ENCODE measurements at regions not wholly inside any gene's neighbourhood (a gene's known extent, or its start where the extent isn't known, plus 50 kb on each side); places are given as distances from the start of the nearest gene placed in this dataset.

GRCh38 chr2:16296038-16296290 lies 355.6 kb downstream of the MYCN start:
- peaks cover 0 to 6% of the 10 kb centered on the region in 2 donors for H3K27me3 Mint-ChIP-seq

DNA sequence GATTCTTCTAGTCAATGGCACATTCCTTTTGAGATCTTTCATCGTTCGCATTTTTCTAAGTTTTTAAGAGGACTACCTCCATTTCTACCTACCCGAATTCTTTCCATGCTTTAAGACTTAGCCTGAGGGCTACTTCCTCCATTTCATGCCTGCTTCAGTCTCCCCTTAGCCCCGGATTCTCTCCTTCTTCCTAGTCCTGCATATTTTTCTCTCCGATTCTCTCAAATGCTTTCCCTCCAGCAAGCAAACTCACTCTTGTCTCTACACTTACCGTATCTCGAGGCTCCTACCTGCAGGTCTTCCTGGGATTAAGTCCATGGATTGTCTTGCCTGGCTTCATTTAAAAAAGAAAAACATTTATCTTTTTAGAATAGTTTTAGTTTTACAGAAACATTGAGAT lies 354.4 kb downstream of the MYCN start:
- Mint-ChIP-seq H3K9me3 (no peaks in the 10 kb centered on the region), H3K4me1 (ENCODE audit: low read depth in 2 of 2) (no peaks in the 10 kb centered on the region), H3K36me3 (no peaks in the 10 kb centered on the region), H3K27ac (no peak overlapping the region), H3K27me3 (peaks cover 0 to 6% of the 10 kb centered on the region in 2 donors), H3K4me3 (no peak overlapping the region)
- ATAC-seq = no peak
- no peak for DNase-seq (ENCODE audit: low spot score)

More at GRCh38 chr2:16296038-16296290, 355.6 kb downstream of the MYCN start:
- Mint-ChIP-seq H3K27ac (no peak overlapping the region), H3K36me3 (no peaks in the 10 kb centered on the region), H3K4me1 (ENCODE audit: low read depth in 2 of 2) (no peaks in the 10 kb centered on the region), H3K9me3 (no peaks in the 10 kb centered on the region), H3K4me3 (no peak overlapping the region)
- DNase-seq (ENCODE audit: low spot score) (no peak), ATAC-seq (no peak)

- H3K27ac Mint-ChIP-seq = no peak overlapping the region
- H3K27me3 Mint-ChIP-seq = peaks cover 0 to 6% of the 10 kb centered on the region in 2 donors
- H3K9me3 Mint-ChIP-seq = no peaks in the 10 kb centered on the region
- DNase-seq (ENCODE audit: low spot score) (no peak), ATAC-seq (no peak)
- no peaks in the 10 kb centered on the region for H3K36me3 Mint-ChIP-seq
- no peak overlapping the region for H3K4me3 Mint-ChIP-seq
- H3K4me1 Mint-ChIP-seq (ENCODE audit: low read depth in 2 of 2) = no peaks in the 10 kb centered on the region
Measured at GRCh38 chr2:16293871-16294270, 353.5 kb downstream of the MYCN start.

DNA sequence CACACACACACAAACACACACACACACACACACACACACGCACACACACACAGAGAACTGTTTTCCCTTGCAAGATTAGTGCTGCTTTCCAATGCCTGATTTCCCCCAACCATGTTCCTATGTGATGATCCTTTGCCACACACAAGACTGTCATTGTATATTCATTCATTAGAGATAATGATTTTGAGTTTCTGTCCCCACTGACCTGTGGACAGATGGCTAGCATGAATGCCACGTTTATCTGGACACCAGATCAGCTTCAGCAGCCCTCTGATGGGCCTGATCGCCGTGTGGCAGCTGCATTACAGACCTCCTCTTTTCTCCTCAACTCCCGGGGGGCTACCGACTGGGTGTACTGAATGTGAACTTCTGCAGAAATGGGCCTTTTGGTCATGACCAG lies 353.0 kb downstream of the MYCN start:
- DNase-seq (ENCODE audit: low spot score) (no peak), ATAC-seq (no peak)
- Mint-ChIP-seq H3K27me3 (peaks cover 0 to 6% of the 10 kb centered on the region in 2 donors), H3K9me3 (no peaks in the 10 kb centered on the region), H3K27ac (no peak overlapping the region), H3K4me1 (ENCODE audit: low read depth in 2 of 2) (no peaks in the 10 kb centered on the region), H3K4me3 (no peak overlapping the region), H3K36me3 (no peaks in the 10 kb centered on the region)

GRCh38 chr2:16291731-16292550 lies 351.6 kb downstream of the MYCN start:
- Mint-ChIP-seq H3K36me3 (no peaks in the 10 kb centered on the region), H3K9me3 (no peaks in the 10 kb centered on the region), H3K4me1 (ENCODE audit: low read depth in 2 of 2) (no peaks in the 10 kb centered on the region), H3K27me3 (peaks cover 0 to 6% of the 10 kb centered on the region in 2 donors), H3K4me3 (no peak overlapping the region), H3K27ac (no peak overlapping the region)
- no peak for ATAC-seq
- no peak for DNase-seq (ENCODE audit: low spot score)

- no peaks in the 10 kb centered on the region for H3K36me3 Mint-ChIP-seq
- DNase-seq (ENCODE audit: low spot score) (no peak), ATAC-seq (no peak)
- H3K9me3 Mint-ChIP-seq = no peaks in the 10 kb centered on the region
- H3K27ac Mint-ChIP-seq = no peak overlapping the region
- H3K4me1 Mint-ChIP-seq (ENCODE audit: low read depth in 2 of 2) = no peaks in the 10 kb centered on the region
- H3K27me3 Mint-ChIP-seq = peaks cover 0 to 6% of the 10 kb centered on the region in 2 donors
- H3K4me3 Mint-ChIP-seq = no peak overlapping the region
Measured at GRCh38 chr2:16291226-16291625, 350.9 kb downstream of the MYCN start.

GRCh38 chr2:16290311-16291020 lies 350.1 kb downstream of the MYCN start:
- Mint-ChIP-seq H3K4me3 (no peak overlapping the region), H3K36me3 (no peaks in the 10 kb centered on the region), H3K27me3 (peaks cover 0 to 6% of the 10 kb centered on the region in 2 donors), H3K27ac (no peak overlapping the region), H3K9me3 (no peaks in the 10 kb centered on the region), H3K4me1 (ENCODE audit: low read depth in 2 of 2) (no peaks in the 10 kb centered on the region)
- ATAC-seq (no peak), DNase-seq (ENCODE audit: low spot score) (no peak)

DNA sequence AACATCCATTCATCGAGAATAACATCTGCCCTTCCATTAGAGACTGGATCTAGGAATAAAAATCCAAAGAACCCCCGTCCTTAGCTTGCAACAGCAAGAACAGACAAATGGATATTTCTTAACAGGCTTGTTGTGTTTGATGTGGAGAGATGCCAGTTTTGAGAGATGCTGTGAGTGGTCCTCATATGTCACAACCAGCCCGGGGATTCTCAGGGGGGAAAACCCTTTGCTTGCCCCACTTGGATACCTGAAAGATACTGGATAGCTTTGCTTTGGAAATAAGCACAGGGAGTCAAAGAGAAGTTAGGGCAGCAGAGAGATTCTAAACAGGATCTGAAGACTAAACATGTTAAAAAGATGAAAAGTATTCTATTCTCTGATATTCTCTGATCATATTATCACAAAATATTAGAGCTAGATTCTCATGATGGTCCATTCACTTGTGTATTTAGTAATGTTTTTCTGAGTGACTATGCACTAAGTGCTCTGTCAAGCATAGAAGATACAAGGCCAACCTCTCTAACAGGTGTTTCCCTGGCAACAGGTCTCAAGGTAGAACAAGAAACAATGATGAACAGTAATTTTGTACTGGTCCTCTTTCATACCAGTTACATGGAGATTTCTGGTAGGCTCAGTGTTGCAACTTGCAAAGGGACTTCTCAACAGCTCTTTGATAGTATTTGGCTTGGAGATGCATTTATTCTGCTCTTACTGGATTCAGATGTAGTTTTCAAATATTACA lies 348.2 kb downstream of the MYCN start:
- Mint-ChIP-seq H3K9me3 (no peaks in the 10 kb centered on the region), H3K27ac (no peak overlapping the region), H3K4me1 (ENCODE audit: low read depth in 2 of 2) (no peaks in the 10 kb centered on the region), H3K27me3 (peaks cover 0 to 6% of the 10 kb centered on the region in 2 donors), H3K4me3 (no peak overlapping the region), H3K36me3 (no peaks in the 10 kb centered on the region)
- DNase-seq (ENCODE audit: low spot score) (no peak), ATAC-seq (no peak)

- Mint-ChIP-seq H3K36me3 (no peaks in the 10 kb centered on the region), H3K9me3 (no peaks in the 10 kb centered on the region), H3K4me1 (ENCODE audit: low read depth in 2 of 2) (no peaks in the 10 kb centered on the region), H3K4me3 (no peak overlapping the region), H3K27me3 (peaks cover 0 to 6% of the 10 kb centered on the region in 2 donors), H3K27ac (no peak overlapping the region)
- ATAC-seq (no peak), DNase-seq (ENCODE audit: low spot score) (no peak)
Measured at GRCh38 chr2:16287831-16288230, 347.5 kb downstream of the MYCN start.

DNA sequence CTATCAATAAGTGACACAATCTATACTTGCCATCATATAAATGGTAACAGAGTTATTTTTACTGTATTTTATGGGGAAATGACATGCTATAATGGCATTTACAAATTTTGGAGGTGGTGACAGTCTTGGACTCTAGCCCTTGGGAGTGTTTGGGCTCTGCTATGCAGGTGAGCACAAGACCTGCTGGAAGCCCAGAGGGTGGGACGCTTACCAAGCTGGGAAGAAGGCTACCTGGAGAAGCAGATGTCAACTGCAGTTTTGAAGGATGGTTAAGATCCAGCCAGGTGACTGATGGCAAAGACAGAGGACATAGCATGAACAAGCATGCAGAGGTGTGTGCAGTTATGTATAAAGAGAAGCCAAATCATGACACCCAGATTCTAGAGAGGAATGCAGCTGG lies 346.9 kb downstream of the MYCN start:
- Mint-ChIP-seq H3K9me3 (no peaks in the 10 kb centered on the region), H3K4me1 (ENCODE audit: low read depth in 2 of 2) (no peaks in the 10 kb centered on the region), H3K4me3 (no peak overlapping the region), H3K27me3 (peaks cover 0 to 1% of the 10 kb centered on the region in 2 donors), H3K36me3 (no peaks in the 10 kb centered on the region), H3K27ac (no peak overlapping the region)
- no peak for DNase-seq (ENCODE audit: low spot score)
- ATAC-seq = peak in 1 of 2 donors; percentile 12

DNA sequence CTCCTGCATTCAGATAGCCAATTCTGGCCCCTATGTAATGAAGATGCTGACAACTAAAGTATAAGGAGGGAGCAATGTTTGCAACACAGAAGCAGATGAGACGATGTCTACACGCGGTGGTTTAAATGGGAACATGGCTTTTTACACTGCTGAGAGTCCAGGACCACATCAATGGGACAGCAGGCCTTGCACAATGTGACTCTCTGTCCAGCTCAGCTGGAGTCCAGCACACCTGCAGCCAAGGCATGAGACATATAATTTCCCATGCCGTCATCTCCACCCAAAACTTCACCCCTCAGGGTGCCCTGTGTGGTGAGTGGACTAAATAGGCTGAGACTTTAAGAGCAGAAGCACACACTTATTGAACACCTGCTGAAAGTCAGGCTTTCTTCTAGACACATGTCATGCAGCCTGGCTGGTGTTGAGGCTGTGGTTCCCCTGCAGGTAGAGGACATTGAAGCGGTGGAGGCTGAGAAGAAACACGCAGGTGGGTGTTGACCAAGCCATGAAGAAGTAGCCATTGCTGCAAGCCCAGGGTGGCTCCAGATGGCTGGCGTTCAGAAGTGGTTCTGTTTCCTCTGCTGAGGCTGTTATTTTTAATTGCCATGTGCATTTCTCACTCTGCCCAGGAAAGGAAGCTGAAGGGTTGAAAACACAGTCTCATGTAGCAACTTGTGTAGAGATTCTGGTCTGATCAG lies 345.6 kb downstream of the MYCN start:
- no peak overlapping the region for H3K4me3 Mint-ChIP-seq

DNA sequence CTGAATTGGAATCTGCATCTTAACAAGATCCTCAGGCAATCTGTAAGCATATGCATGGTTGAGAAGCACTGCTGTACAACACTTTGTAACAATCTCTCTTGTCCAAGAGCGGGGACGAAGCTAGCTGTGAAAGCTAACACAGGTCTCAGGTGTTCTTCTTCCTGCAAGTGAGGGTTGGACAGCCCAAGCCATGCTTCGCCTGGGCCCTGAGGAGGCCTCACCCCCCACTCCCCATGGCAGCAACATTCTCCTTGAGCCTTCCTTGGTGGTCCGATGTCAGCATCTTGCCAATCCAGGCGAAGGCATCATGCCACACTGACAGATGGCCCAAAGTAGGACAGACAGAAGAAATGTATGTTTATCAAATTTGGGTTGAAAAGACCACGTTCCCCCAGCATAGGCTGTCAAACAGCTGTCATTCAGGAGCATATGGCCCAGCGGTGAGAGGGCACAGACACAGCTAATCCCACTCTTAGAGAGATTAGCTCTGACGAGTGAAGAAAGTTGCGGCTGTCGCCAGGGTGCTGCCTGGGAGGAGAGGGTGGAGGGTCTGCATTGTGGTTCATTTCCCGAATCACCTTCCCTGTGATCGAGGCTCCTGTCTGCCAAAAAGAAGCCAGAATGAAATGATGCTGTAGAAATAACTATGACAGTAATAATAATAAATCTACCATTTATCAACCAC lies 344.7 kb downstream of the MYCN start:
- Mint-ChIP-seq H3K4me1 (ENCODE audit: low read depth in 2 of 2) (no peaks in the 10 kb centered on the region), H3K27me3 (no peaks in the 10 kb centered on the region), H3K27ac (no peak overlapping the region), H3K36me3 (no peaks in the 10 kb centered on the region), H3K4me3 (no peak overlapping the region), H3K9me3 (no peaks in the 10 kb centered on the region)
- ATAC-seq (no peak), DNase-seq (ENCODE audit: low spot score) (no peak)

More for the DNA sequence above, 345.6 kb downstream of the MYCN start:
- Mint-ChIP-seq H3K9me3 (no peaks in the 10 kb centered on the region), H3K27me3 (no peaks in the 10 kb centered on the region), H3K27ac (no peak overlapping the region), H3K4me1 (ENCODE audit: low read depth in 2 of 2) (no peaks in the 10 kb centered on the region), H3K36me3 (no peaks in the 10 kb centered on the region)
- no peak for DNase-seq (ENCODE audit: low spot score)
- ATAC-seq = no peak

- Mint-ChIP-seq H3K4me1 (ENCODE audit: low read depth in 2 of 2) (no peaks in the 10 kb centered on the region), H3K36me3 (no peaks in the 10 kb centered on the region), H3K27ac (no peak overlapping the region), H3K4me3 (no peak overlapping the region), H3K9me3 (no peaks in the 10 kb centered on the region), H3K27me3 (no peaks in the 10 kb centered on the region)
- DNase-seq (ENCODE audit: low spot score) (no peak), ATAC-seq (no peak)
Measured at GRCh38 chr2:16283071-16283850, 342.9 kb downstream of the MYCN start.
